WI38 (cell line): ENCODE measurements at regions not wholly inside any gene's neighbourhood (a gene's known extent, or its start where the extent isn't known, plus 50 kb on each side); places are given as distances from the start of the nearest gene placed in this dataset.

ENCODE experiments used
- H3K4me3 ChIP-seq: 2 replicates; pipeline ENCODE4 v1.5.1; 2011; ENCODE audit warnings: low read depth, mild to moderate bottlenecking, control low read depth, low read length
- CTCF ChIP-seq: IDR thresholded peaks from 2 replicates; pipeline ENCODE4 v1.5.1; 2012; ENCODE audit warnings: low read depth, mild to moderate bottlenecking, control low read depth, low read length

GRCh38 chr2:221845021-221845365 lies 272.9 kb upstream of the EPHA4 start:
- TF ChIP-seq CTCF, result no peak
- no peak overlapping the region for H3K4me3 ChIP-seq

GRCh38 chr2:221844212-221845020 lies 272.3 kb upstream of the EPHA4 start:
- no peak for TF ChIP-seq CTCF
- H3K4me3 ChIP-seq, result no peak overlapping the region

GRCh38 chr2:221836095-221836494 lies 264.0 kb upstream of the EPHA4 start:
- TF ChIP-seq CTCF, result no peak
- H3K4me3 ChIP-seq, result no peak overlapping the region

GRCh38 chr2:221833966-221834365 lies 261.9 kb upstream of the EPHA4 start:
- TF ChIP-seq CTCF, result no peak
- no peak overlapping the region for H3K4me3 ChIP-seq

- no peak for TF ChIP-seq CTCF
- H3K4me3 ChIP-seq, result no peak overlapping the region
Measured at GRCh38 chr2:221831051-221831450, 258.9 kb upstream of the EPHA4 start.

GRCh38 chr2:221822416-221822815 lies 250.3 kb upstream of the EPHA4 start:
- H3K4me3 ChIP-seq, result no peak overlapping the region
- no peak for TF ChIP-seq CTCF

GRCh38 chr2:221818616-221819320 lies 246.7 kb upstream of the EPHA4 start:
- H3K4me3 ChIP-seq, result no peak overlapping the region
- TF ChIP-seq CTCF, result no peak
